Upper lobe of right lung (tissue), 1 donor: ENCODE measurements at regions not wholly inside any gene's neighbourhood (a gene's known extent, or its start where the extent isn't known, plus 50 kb on each side); places are given as distances from the start of the nearest gene placed in this dataset.

Experiments used
- ATAC-seq: fragments of 200-7000 bp; cut with Tn5 transposase; one replicate; pipeline ENCODE4 v1.9.1; 2020; ENCODE audit warnings: mild to moderate bottlenecking, moderate library complexity
- DNase-seq: peaks from one replicate; pipeline ENCODE4 v3.0.0-alpha.2; 2020
- H3K27ac ChIP-seq: fragments of 200-600 bp; one replicate; pipeline ENCODE4 v1.8.0; 2022
- H3K27me3 ChIP-seq: fragments of 200-600 bp; one replicate; pipeline ENCODE4 v1.8.0; 2022; ENCODE audit warnings: mild to moderate bottlenecking
- H3K36me3 ChIP-seq: fragments of 200-600 bp; one replicate; pipeline ENCODE4 v1.8.0; 2022
- H3K4me1 ChIP-seq: fragments of 200-600 bp; one replicate; pipeline ENCODE4 v1.8.0; 2022
- H3K4me3 ChIP-seq: fragments of 200-600 bp; one replicate; pipeline ENCODE4 v1.8.0; 2022; ENCODE audit warnings: mild to moderate bottlenecking
- H3K9me3 ChIP-seq: fragments of 200-600 bp; one replicate; pipeline ENCODE4 v1.8.0; 2022
- intact Hi-C: fragments of 100-400 bp; cut with DNase I; formaldehyde crosslinking; loops from one replicate; pipeline ENCODE4 v1.11.0; 2022
- TF ChIP-seq, protein P1 (sequence below): fragments of 200-600 bp; IDR thresholded peaks from one replicate; pipeline ENCODE4 v1.8.0; 2022; ENCODE audit warnings: antibody characterized with exemption
- donor health status: DM: no; HTN: yes; CAD: no; lungs with severe emphysema.

- Histone ChIP-seq H3K36me3 (no peaks in the 10 kb centered on the region), H3K4me3 (no peak overlapping the region), H3K27me3 (no peaks in the 10 kb centered on the region), H3K27ac (no peak overlapping the region), H3K4me1 (no peaks in the 10 kb centered on the region), H3K9me3 (peaks cover 5% of the 10 kb centered on the region)
- DNase-seq (no peak), ATAC-seq (no peak)
- TF ChIP-seq, protein P1, sequence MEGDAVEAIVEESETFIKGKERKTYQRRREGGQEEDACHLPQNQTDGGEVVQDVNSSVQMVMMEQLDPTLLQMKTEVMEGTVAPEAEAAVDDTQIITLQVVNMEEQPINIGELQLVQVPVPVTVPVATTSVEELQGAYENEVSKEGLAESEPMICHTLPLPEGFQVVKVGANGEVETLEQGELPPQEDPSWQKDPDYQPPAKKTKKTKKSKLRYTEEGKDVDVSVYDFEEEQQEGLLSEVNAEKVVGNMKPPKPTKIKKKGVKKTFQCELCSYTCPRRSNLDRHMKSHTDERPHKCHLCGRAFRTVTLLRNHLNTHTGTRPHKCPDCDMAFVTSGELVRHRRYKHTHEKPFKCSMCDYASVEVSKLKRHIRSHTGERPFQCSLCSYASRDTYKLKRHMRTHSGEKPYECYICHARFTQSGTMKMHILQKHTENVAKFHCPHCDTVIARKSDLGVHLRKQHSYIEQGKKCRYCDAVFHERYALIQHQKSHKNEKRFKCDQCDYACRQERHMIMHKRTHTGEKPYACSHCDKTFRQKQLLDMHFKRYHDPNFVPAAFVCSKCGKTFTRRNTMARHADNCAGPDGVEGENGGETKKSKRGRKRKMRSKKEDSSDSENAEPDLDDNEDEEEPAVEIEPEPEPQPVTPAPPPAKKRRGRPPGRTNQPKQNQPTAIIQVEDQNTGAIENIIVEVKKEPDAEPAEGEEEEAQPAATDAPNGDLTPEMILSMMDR, result no peak
- intact Hi-C loops, result no loop called here
Observed at GRCh38 chr9:11016081-11016480, 403.3 kb upstream of the PTPRD start.

DNA sequence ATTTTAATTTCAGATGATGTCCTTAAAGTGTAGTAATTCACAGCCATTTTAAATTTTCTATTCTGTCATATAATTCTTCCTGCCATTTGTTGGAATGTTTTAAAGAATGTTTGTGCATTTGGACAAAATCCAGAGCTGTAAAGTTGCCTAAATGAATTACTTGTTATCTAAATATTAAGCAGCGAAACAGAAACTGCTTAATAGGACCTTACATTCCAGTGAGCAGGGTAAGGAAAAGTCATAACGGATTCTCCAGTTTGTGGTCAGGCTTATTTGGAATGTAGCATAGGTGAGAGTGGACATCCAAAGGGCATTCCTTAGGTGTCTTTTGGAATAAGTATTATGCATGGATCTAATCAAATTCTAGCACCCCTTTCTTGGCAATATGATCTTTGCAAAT lies 410.4 kb upstream of the PTPRD start:
- Histone ChIP-seq H3K27ac (no peak overlapping the region), H3K4me3 (no peak overlapping the region), H3K4me1 (no peaks in the 10 kb centered on the region), H3K36me3 (no peaks in the 10 kb centered on the region), H3K27me3 (no peaks in the 10 kb centered on the region), H3K9me3 (no peaks in the 10 kb centered on the region)
- DNase-seq, result no peak
- intact Hi-C loops, result no loop called here
- no peak for ATAC-seq
- TF ChIP-seq, protein P1, result no peak

DNA sequence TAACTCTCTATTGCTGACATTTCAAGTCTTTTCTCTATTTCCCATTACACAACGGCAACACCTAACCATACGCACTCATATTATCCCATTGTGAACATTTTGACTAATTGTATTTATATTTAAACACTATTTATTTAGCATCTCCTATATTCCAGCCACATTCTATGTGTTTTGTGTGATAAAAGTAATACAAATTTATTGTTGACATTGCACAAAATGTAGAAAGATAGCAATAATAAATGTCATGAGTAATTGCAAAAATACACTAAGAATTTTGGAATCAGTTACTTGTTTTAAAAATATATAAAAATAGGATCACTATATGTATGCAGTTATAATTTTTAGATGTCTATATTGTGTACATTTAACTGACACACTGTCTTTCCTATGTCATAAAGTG lies 413.0 kb upstream of the PTPRD start:
- H3K4me1 ChIP-seq, result no peaks in the 10 kb centered on the region
- H3K9me3 ChIP-seq, result no peaks in the 10 kb centered on the region
- H3K27me3 ChIP-seq, result no peaks in the 10 kb centered on the region
- ATAC-seq (no peak), DNase-seq (no peak)
- intact Hi-C loops, result no loop called here
- no peak overlapping the region for H3K27ac ChIP-seq
- TF ChIP-seq, protein P1, result no peak
- no peaks in the 10 kb centered on the region for H3K36me3 ChIP-seq
- H3K4me3 ChIP-seq, result no peak overlapping the region

- TF ChIP-seq, protein P1, result no peak
- no peaks in the 10 kb centered on the region for H3K9me3 ChIP-seq
- no peaks in the 10 kb centered on the region for H3K36me3 ChIP-seq
- H3K27me3 ChIP-seq, result no peaks in the 10 kb centered on the region
- intact Hi-C loops, result no loop called here
- no peak overlapping the region for H3K27ac ChIP-seq
- H3K4me3 ChIP-seq, result no peak overlapping the region
- no peaks in the 10 kb centered on the region for H3K4me1 ChIP-seq
- DNase-seq, result no peak
- ATAC-seq, result no peak
Observed at GRCh38 chr9:11038366-11038765, 425.6 kb upstream of the PTPRD start.

- no peak for DNase-seq
- TF ChIP-seq, protein P1, result no peak
- no peak for ATAC-seq
- H3K36me3 ChIP-seq, result no peaks in the 10 kb centered on the region
- H3K4me1 ChIP-seq, result no peaks in the 10 kb centered on the region
- no peaks in the 10 kb centered on the region for H3K9me3 ChIP-seq
- H3K4me3 ChIP-seq, result no peak overlapping the region
- no peak overlapping the region for H3K27ac ChIP-seq
- H3K27me3 ChIP-seq, result no peaks in the 10 kb centered on the region
- intact Hi-C loops, result no loop called here
Observed at GRCh38 chr9:11039006-11039405, 426.2 kb upstream of the PTPRD start.

- DNase-seq, result no peak
- Histone ChIP-seq H3K27ac (no peak overlapping the region), H3K4me3 (no peak overlapping the region), H3K27me3 (no peaks in the 10 kb centered on the region), H3K9me3 (no peaks in the 10 kb centered on the region), H3K36me3 (no peaks in the 10 kb centered on the region), H3K4me1 (no peaks in the 10 kb centered on the region)
- no peak for ATAC-seq
- intact Hi-C loops, result no loop called here
- TF ChIP-seq, protein P1, result no peak
Observed at GRCh38 chr9:11045589-11045988, 432.8 kb upstream of the PTPRD start.
